GF-D8 (cell line): ENCODE measurements at regions not wholly inside any gene's neighbourhood (a gene's known extent, or its start where the extent isn't known, plus 50 kb on each side); places are given as distances from the start of the nearest gene placed in this dataset.
"Not testable (repeated sequence)": the region's sequence is repeated elsewhere in the genome, so short reads cannot be mapped to it uniquely, and the experiment has no call there.

Experiments
- DNase-seq: peaks from one replicate; lab custom pipeline; 2025; lab: John Stamatoyannopoulos, UW

- DNase-seq: no peak
Observed at GRCh38 chr17:71485426-71485825, 635.4 kb upstream of the SOX9 start.

GRCh38 chr17:71486261-71486660 lies 634.6 kb upstream of the SOX9 start:
- no peak for DNase-seq

- DNase-seq: no peak
Observed at GRCh38 chr17:71488851-71489250, 632.0 kb upstream of the SOX9 start.

GRCh38 chr17:71494062-71494855 lies 626.6 kb upstream of the SOX9 start:
- no peak for DNase-seq

- no peak for DNase-seq
Observed at GRCh38 chr17:71495420-71495819, 625.4 kb upstream of the SOX9 start.

GRCh38 chr17:71496552-71496951 lies 624.3 kb upstream of the SOX9 start:
- no peak for DNase-seq

GRCh38 chr17:71500761-71501555 lies 619.9 kb upstream of the SOX9 start:
- no peak for DNase-seq

- no peak for DNase-seq
Observed at GRCh38 chr17:71501711-71502110, 619.1 kb upstream of the SOX9 start.

- DNase-seq: no peak
Observed at GRCh38 chr17:71502443-71502842, 618.4 kb upstream of the SOX9 start.

GRCh38 chr17:71503710-71504465 lies 616.9 kb upstream of the SOX9 start:
- no peak for DNase-seq

- no peak for DNase-seq
Observed at GRCh38 chr17:71505200-71505599, 615.6 kb upstream of the SOX9 start.

- no peak for DNase-seq
Observed at GRCh38 chr17:71505981-71506380, 614.8 kb upstream of the SOX9 start.

- no peak for DNase-seq
Observed at GRCh38 chr17:71511266-71511995, 609.4 kb upstream of the SOX9 start.

- DNase-seq: not testable (repeated sequence)
Observed at GRCh38 chr17:71513725-71514124, 607.1 kb upstream of the SOX9 start.

GRCh38 chr17:71516149-71516548 lies 604.7 kb upstream of the SOX9 start:
- no peak for DNase-seq

GRCh38 chr17:71519285-71519684 lies 601.5 kb upstream of the SOX9 start:
- no peak for DNase-seq

- no peak for DNase-seq
Observed at GRCh38 chr17:71521724-71522123, 599.1 kb upstream of the SOX9 start.

GRCh38 chr17:71522383-71522782 lies 598.4 kb upstream of the SOX9 start:
- DNase-seq: no peak

GRCh38 chr17:71527311-71527710 lies 593.5 kb upstream of the SOX9 start:
- DNase-seq: no peak

GRCh38 chr17:71528210-71528609 lies 592.6 kb upstream of the SOX9 start:
- no peak for DNase-seq

GRCh38 chr17:71530248-71530647 lies 590.6 kb upstream of the SOX9 start:
- no peak for DNase-seq

- DNase-seq: no peak
Observed at GRCh38 chr17:71535321-71535720, 585.5 kb upstream of the SOX9 start.
